A673 (cell line): ENCODE measurements at regions not wholly inside any gene's neighbourhood (a gene's known extent, or its start where the extent isn't known, plus 50 kb on each side); places are given as distances from the start of the nearest gene placed in this dataset.
"Not testable (repeated sequence)": the region's sequence is repeated elsewhere in the genome, so short reads cannot be mapped to it uniquely, and the experiment has no call there.

Experiments
- BruUV-seq: library from RNA; stranded (reverse); fragments of 400-500 nt; replicated peaks from 2 replicates; lab custom pipeline; 2021; lab: Mats Ljungman, UMichigan
- CTCF ChIA-PET: fragments of 300-600 bp; sonication (Branson Sonifier 250); formaldehyde crosslinking; loops from one replicate; lab custom pipeline; 2022; ENCODE audit warnings: antibody characterized with exemption; lab: Charles Lee
- POLR2A ChIA-PET: fragments of 300-600 bp; sonication (Branson Sonifier 250); formaldehyde crosslinking; loops from one replicate; lab custom pipeline; 2022; ENCODE audit warnings: antibody characterized with exemption; ENCODE audit not compliant: low non-redundant PET; lab: Charles Lee
- DNase-seq: peaks from one replicate; pipeline ENCODE4 v3.0.0-alpha.2; 2015; ENCODE audit warnings: low spot score
- H3K27ac ChIP-seq: fragments of 200-600 bp; sonication (generic); 2 replicates; pipeline ENCODE4 v1.5.1; 2016; ENCODE audit warnings: mixed run types, low read depth, mild to moderate bottlenecking, mixed read lengths, antibody characterized with exemption, low read length; ENCODE audit not compliant: poor library complexity, severe bottlenecking
- H3K27me3 ChIP-seq: fragments of 200-600 bp; sonication (generic); replicated peaks from 2 replicates; pipeline ENCODE4 v1.6.1; 2017; ENCODE audit warnings: mixed run types, low read depth, mild to moderate bottlenecking, mixed read lengths, antibody characterized with exemption, low read length; ENCODE audit not compliant: insufficient read depth, poor library complexity
- H3K36me3 ChIP-seq: fragments of 200-600 bp; sonication (generic); 2 replicates; pipeline ENCODE4 v1.6.1; 2016; ENCODE audit warnings: mixed run types, mild to moderate bottlenecking, mixed read lengths, antibody characterized with exemption, low read length; ENCODE audit not compliant: insufficient read depth, poor library complexity, severe bottlenecking
- H3K4me1 ChIP-seq: fragments of 200-600 bp; sonication (generic); 2 replicates; pipeline ENCODE4 v1.6.1; 2017; ENCODE audit warnings: mixed run types, mild to moderate bottlenecking, mixed read lengths, antibody characterized with exemption, low read length; ENCODE audit not compliant: insufficient read depth, poor library complexity, severe bottlenecking
- H3K4me3 ChIP-seq: fragments of 200-600 bp; sonication (generic); 2 replicates; pipeline ENCODE4 v1.5.1; 2016; ENCODE audit warnings: low read depth, mixed run types, mild to moderate bottlenecking, mixed read lengths, low read length; ENCODE audit not compliant: poor library complexity, severe bottlenecking
- H3K9me3 ChIP-seq: fragments of 200-600 bp; sonication (generic); 2 replicates; pipeline ENCODE4 v1.6.1; 2016; ENCODE audit warnings: mixed run types, low read depth, mild to moderate bottlenecking, mixed read lengths, antibody characterized with exemption, low read length; ENCODE audit not compliant: poor library complexity, severe bottlenecking
- CTCF ChIP-seq: fragments of 300-800, 200-600 bp; sonication (generic); conservative IDR thresholded peaks from 2 replicates; pipeline ENCODE4 v1.5.1; 2017; ENCODE audit warnings: low read depth, mild to moderate bottlenecking, antibody characterized with exemption, low read length, moderate library complexity, mixed read lengths
- EZH2 ChIP-seq: fragments of 200-600 bp; sonication (generic); IDR thresholded peaks from 2 replicates; pipeline ENCODE4 v1.6.1; 2017; ENCODE audit warnings: borderline replicate concordance, low read depth, mild to moderate bottlenecking, mixed read lengths, antibody characterized with exemption, low read length; ENCODE audit not compliant: poor library complexity, severe bottlenecking
- intact Hi-C: fragments of 100-400 bp; cut with micrococcal nuclease; formaldehyde crosslinking; loops from one replicate; pipeline ENCODE4 v1.10.0; 2022; ENCODE audit not compliant: unreplicated experiment

GRCh38 chr5:157936776-157937501 is 78.0 kb upstream of the CLINT1 start:
- CTCF ChIA-PET, H3K4me3 ChIP-seq, intact Hi-C loops, H3K27me3 ChIP-seq, POLR2A ChIA-PET, H3K9me3 ChIP-seq, H3K36me3 ChIP-seq, H3K4me1 ChIP-seq, H3K27ac ChIP-seq, BruUV-seq, DNase-seq: not testable (repeated sequence)

GRCh38 chr5:157934600-157934999 is 75.7 kb upstream of the CLINT1 start:
- intact Hi-C loops, result no loop called here
- Histone ChIP-seq H3K4me1 (no peaks in the 10 kb centered on the region), H3K36me3 (no peaks in the 10 kb centered on the region), H3K27me3 (no peaks in the 10 kb centered on the region), H3K4me3 (no peak overlapping the region), H3K27ac (no peak overlapping the region), H3K9me3 (no peaks in the 10 kb centered on the region)
- CTCF ChIA-PET, result no interaction called here
- POLR2A ChIA-PET, result no interaction called here
- BruUV-seq, result no TSS peak
- TF ChIP-seq EZH2, result no peak
- no peak for TF ChIP-seq CTCF
- DNase-seq, result no peak

GRCh38 chr5:157933005-157933404 is 74.1 kb upstream of the CLINT1 start:
- BruUV-seq, result no TSS peak
- CTCF ChIA-PET, result interaction anchor here (0.7 kb wide), 1 partner anchor 59 kb away, joined by 5 read pairs; no protein-coding TSS in a partner anchor
- intact Hi-C loops, result no loop called here
- Histone ChIP-seq H3K36me3 (no peaks in the 10 kb centered on the region), H3K9me3 (no peaks in the 10 kb centered on the region), H3K4me1 (no peaks in the 10 kb centered on the region), H3K27ac (no peak overlapping the region), H3K27me3 (no peaks in the 10 kb centered on the region), H3K4me3 (no peak overlapping the region)
- no peak for TF ChIP-seq EZH2
- TF ChIP-seq CTCF, result no peak
- POLR2A ChIA-PET, result no interaction called here
- no peak for DNase-seq

- no TSS peak for BruUV-seq
- Histone ChIP-seq H3K27ac (no peak overlapping the region), H3K4me1 (no peaks in the 10 kb centered on the region), H3K27me3 (no peaks in the 10 kb centered on the region), H3K4me3 (no peak overlapping the region), H3K9me3 (no peaks in the 10 kb centered on the region), H3K36me3 (no peaks in the 10 kb centered on the region)
- intact Hi-C loops, result no loop called here
- CTCF ChIA-PET, result no interaction called here
- DNase-seq, result no peak
- POLR2A ChIA-PET, result no interaction called here
- TF ChIP-seq EZH2, result no peak
- TF ChIP-seq CTCF, result no peak
These were observed 71.8 kb upstream of the CLINT1 start for GRCh38 chr5:157930710-157931109.
